ENCODE measurements at regions not wholly inside any gene's neighbourhood (a gene's known extent, or its start where the extent isn't known, plus 50 kb on each side); places are given as distances from the start of the nearest gene placed in this dataset.
"Not testable (repeated sequence)": the region's sequence is repeated elsewhere in the genome, so short reads cannot be mapped to it uniquely, and the experiment has no call there.

- H3K9me3 ChIP-seq (ENCODE audit: control insufficient read depth, insufficient read depth, low read depth, low read length); H3K9ac ChIP-seq (ENCODE audit: low read length); H3K27me3 ChIP-seq (ENCODE audit: control insufficient read depth, insufficient read depth, low read length); H3K27ac ChIP-seq (ENCODE audit: low read depth, low read length); H3K36me3 ChIP-seq (ENCODE audit: control insufficient read depth, insufficient read depth, low read length); H3K4me1 ChIP-seq (ENCODE audit: control insufficient read depth, insufficient read depth, low read length); H3K4me3 ChIP-seq (ENCODE audit: low read depth, low read length): not testable (repeated sequence)
Measured at GRCh38 chr15:22134941-22135566, 54.7 kb downstream of the OR4M2 start.

GRCh38 chr15:22137572-22137971, 57.2 kb downstream of the OR4M2 start:
- H3K36me3 ChIP-seq (ENCODE audit: control insufficient read depth, insufficient read depth, low read length); H3K27ac ChIP-seq (ENCODE audit: low read depth, low read length); H3K4me1 ChIP-seq (ENCODE audit: control insufficient read depth, insufficient read depth, low read length); H3K27me3 ChIP-seq (ENCODE audit: control insufficient read depth, insufficient read depth, low read length); H3K9me3 ChIP-seq (ENCODE audit: control insufficient read depth, insufficient read depth, low read depth, low read length); H3K9ac ChIP-seq (ENCODE audit: low read length); H3K4me3 ChIP-seq (ENCODE audit: low read depth, low read length): not testable (repeated sequence)

GRCh38 chr15:22141106-22141505, 60.8 kb downstream of the OR4M2 start:
- not testable (repeated sequence) for H3K4me1 ChIP-seq (ENCODE audit: control insufficient read depth, insufficient read depth, low read length); H3K27ac ChIP-seq (ENCODE audit: low read depth, low read length); H3K9me3 ChIP-seq (ENCODE audit: control insufficient read depth, insufficient read depth, low read depth, low read length); H3K9ac ChIP-seq (ENCODE audit: low read length); H3K27me3 ChIP-seq (ENCODE audit: control insufficient read depth, insufficient read depth, low read length); H3K36me3 ChIP-seq (ENCODE audit: control insufficient read depth, insufficient read depth, low read length); H3K4me3 ChIP-seq (ENCODE audit: low read depth, low read length)

- not testable (repeated sequence) for H3K27me3 ChIP-seq (ENCODE audit: control insufficient read depth, insufficient read depth, low read length); H3K4me3 ChIP-seq (ENCODE audit: low read depth, low read length); H3K27ac ChIP-seq (ENCODE audit: low read depth, low read length)
Measured at GRCh38 chr15:22148109-22148508, 67.8 kb downstream of the OR4M2 start.

GRCh38 chr15:22158243-22158642, 77.9 kb downstream of the OR4M2 start:
- H3K4me1 ChIP-seq (ENCODE audit: control insufficient read depth, insufficient read depth, low read length); H3K9me3 ChIP-seq (ENCODE audit: control insufficient read depth, insufficient read depth, low read depth, low read length); H3K27ac ChIP-seq (ENCODE audit: low read depth, low read length); H3K4me3 ChIP-seq (ENCODE audit: low read depth, low read length); H3K36me3 ChIP-seq (ENCODE audit: control insufficient read depth, insufficient read depth, low read length); H3K27me3 ChIP-seq (ENCODE audit: control insufficient read depth, insufficient read depth, low read length); H3K9ac ChIP-seq (ENCODE audit: low read length): not testable (repeated sequence)

More at GRCh38 chr15:22148109-22148508, 67.8 kb downstream of the OR4M2 start:
- not testable (repeated sequence) for H3K36me3 ChIP-seq (ENCODE audit: control insufficient read depth, insufficient read depth, low read length); H3K9me3 ChIP-seq (ENCODE audit: control insufficient read depth, insufficient read depth, low read depth, low read length); H3K4me1 ChIP-seq (ENCODE audit: control insufficient read depth, insufficient read depth, low read length); H3K9ac ChIP-seq (ENCODE audit: low read length)

- H3K36me3 ChIP-seq (ENCODE audit: control insufficient read depth, insufficient read depth, low read length); H3K27me3 ChIP-seq (ENCODE audit: control insufficient read depth, insufficient read depth, low read length); H3K27ac ChIP-seq (ENCODE audit: low read depth, low read length); H3K4me1 ChIP-seq (ENCODE audit: control insufficient read depth, insufficient read depth, low read length); H3K9ac ChIP-seq (ENCODE audit: low read length); H3K9me3 ChIP-seq (ENCODE audit: control insufficient read depth, insufficient read depth, low read depth, low read length); H3K4me3 ChIP-seq (ENCODE audit: low read depth, low read length): not testable (repeated sequence)
Measured at GRCh38 chr15:22160283-22160682, 80.0 kb downstream of the OR4M2 start.

GRCh38 chr15:22160741-22161140, 80.4 kb downstream of the OR4M2 start:
- H3K9ac ChIP-seq (ENCODE audit: low read length); H3K4me3 ChIP-seq (ENCODE audit: low read depth, low read length); H3K9me3 ChIP-seq (ENCODE audit: control insufficient read depth, insufficient read depth, low read depth, low read length); H3K36me3 ChIP-seq (ENCODE audit: control insufficient read depth, insufficient read depth, low read length); H3K4me1 ChIP-seq (ENCODE audit: control insufficient read depth, insufficient read depth, low read length); H3K27me3 ChIP-seq (ENCODE audit: control insufficient read depth, insufficient read depth, low read length); H3K27ac ChIP-seq (ENCODE audit: low read depth, low read length): not testable (repeated sequence)

GRCh38 chr15:22161398-22161797, 81.1 kb downstream of the OR4M2 start:
- H3K27me3 ChIP-seq (ENCODE audit: control insufficient read depth, insufficient read depth, low read length); H3K36me3 ChIP-seq (ENCODE audit: control insufficient read depth, insufficient read depth, low read length); H3K9me3 ChIP-seq (ENCODE audit: control insufficient read depth, insufficient read depth, low read depth, low read length); H3K4me3 ChIP-seq (ENCODE audit: low read depth, low read length); H3K9ac ChIP-seq (ENCODE audit: low read length); H3K4me1 ChIP-seq (ENCODE audit: control insufficient read depth, insufficient read depth, low read length); H3K27ac ChIP-seq (ENCODE audit: low read depth, low read length): not testable (repeated sequence)

- H3K9me3 ChIP-seq (ENCODE audit: control insufficient read depth, insufficient read depth, low read depth, low read length); H3K4me3 ChIP-seq (ENCODE audit: low read depth, low read length); H3K36me3 ChIP-seq (ENCODE audit: control insufficient read depth, insufficient read depth, low read length); H3K4me1 ChIP-seq (ENCODE audit: control insufficient read depth, insufficient read depth, low read length); H3K27me3 ChIP-seq (ENCODE audit: control insufficient read depth, insufficient read depth, low read length); H3K9ac ChIP-seq (ENCODE audit: low read length); H3K27ac ChIP-seq (ENCODE audit: low read depth, low read length): not testable (repeated sequence)
Measured at GRCh38 chr15:22163715-22164114, 83.4 kb downstream of the OR4M2 start.

- not testable (repeated sequence) for H3K9me3 ChIP-seq (ENCODE audit: control insufficient read depth, insufficient read depth, low read depth, low read length); H3K27me3 ChIP-seq (ENCODE audit: control insufficient read depth, insufficient read depth, low read length); H3K27ac ChIP-seq (ENCODE audit: low read depth, low read length); H3K4me3 ChIP-seq (ENCODE audit: low read depth, low read length); H3K4me1 ChIP-seq (ENCODE audit: control insufficient read depth, insufficient read depth, low read length); H3K9ac ChIP-seq (ENCODE audit: low read length); H3K36me3 ChIP-seq (ENCODE audit: control insufficient read depth, insufficient read depth, low read length)
Measured at GRCh38 chr15:22167521-22167920, 87.2 kb downstream of the OR4M2 start.

- not testable (repeated sequence) for H3K27ac ChIP-seq (ENCODE audit: low read depth, low read length); H3K9ac ChIP-seq (ENCODE audit: low read length); H3K4me3 ChIP-seq (ENCODE audit: low read depth, low read length); H3K36me3 ChIP-seq (ENCODE audit: control insufficient read depth, insufficient read depth, low read length); H3K27me3 ChIP-seq (ENCODE audit: control insufficient read depth, insufficient read depth, low read length); H3K9me3 ChIP-seq (ENCODE audit: control insufficient read depth, insufficient read depth, low read depth, low read length); H3K4me1 ChIP-seq (ENCODE audit: control insufficient read depth, insufficient read depth, low read length)
Measured at GRCh38 chr15:22173029-22173998, 93.0 kb downstream of the OR4M2 start.
